HG03432 (cell line): ENCODE measurements at regions not wholly inside any gene's neighbourhood (a gene's known extent, or its start where the extent isn't known, plus 50 kb on each side); places are given as distances from the start of the nearest gene placed in this dataset.

Source experiments
- ATAC-seq: cut with Tn5 transposase; IDR thresholded peaks from one replicate; pipeline ENCODE4 v1.9.1; 2021; ENCODE audit warnings: mild to moderate bottlenecking, moderate library complexity; ENCODE audit not compliant: unreplicated experiment

DNA sequence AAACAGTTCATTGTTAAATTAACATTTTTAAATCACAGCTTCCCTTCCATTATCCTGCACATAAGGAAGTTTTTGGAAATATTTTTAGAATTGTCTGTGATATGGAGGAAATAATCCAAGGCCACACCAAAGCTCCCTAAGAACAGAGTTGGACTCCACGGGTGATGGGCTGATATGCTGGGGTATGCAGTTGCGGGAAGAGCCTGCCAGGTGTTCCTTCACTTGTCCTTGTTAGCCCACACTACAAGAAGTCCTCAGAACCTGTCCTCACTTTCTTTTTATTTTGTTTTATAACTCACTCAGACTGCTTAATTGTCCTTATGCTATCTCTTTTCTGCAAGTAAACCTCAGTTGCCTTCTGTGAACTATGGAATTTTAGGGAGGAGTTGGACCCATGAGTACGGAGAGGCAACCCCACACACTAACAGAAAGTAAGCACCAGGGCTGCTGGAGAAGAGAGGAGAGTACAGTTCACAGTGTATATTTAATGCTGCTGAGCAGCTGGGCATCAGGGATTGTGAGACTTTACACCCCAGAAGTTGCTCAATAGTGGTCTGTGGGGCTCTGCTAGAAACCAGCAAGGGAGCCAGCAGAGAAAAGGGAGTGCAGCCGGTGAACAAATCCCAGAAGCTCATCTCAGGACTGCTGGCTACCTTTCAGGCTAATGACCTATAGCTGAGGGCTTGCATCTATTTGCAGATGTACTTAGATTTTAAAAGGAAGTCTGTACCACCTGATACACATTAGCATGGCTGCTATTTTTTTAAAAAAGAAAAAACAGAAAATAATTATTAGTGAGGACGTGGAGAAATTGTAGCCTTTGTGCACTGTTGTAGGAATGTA, 64.6 kb upstream of the FOXN2 start:
- ATAC-seq: peak; percentile 41

GRCh38 chr2:48250474-48250844, 64.0 kb upstream of the FOXN2 start:
- ATAC-seq: no peak

DNA sequence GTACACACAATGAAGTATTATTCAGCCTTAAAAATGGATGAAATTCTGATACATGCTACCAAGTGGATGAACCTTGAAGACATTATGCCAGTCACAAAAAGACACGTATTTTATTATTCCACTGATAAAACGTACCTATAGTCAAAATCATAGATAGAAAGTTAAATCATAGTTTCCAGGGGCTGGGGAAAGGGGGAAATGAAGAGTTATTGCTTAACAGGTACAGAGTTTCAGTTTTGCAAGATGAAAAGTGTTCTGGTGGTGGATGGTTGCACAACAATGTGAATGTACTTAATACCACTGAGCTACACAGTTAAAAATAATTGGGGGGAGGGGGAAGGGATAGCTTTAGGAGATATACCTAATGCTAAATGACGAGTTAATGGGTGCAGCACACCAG, 63.5 kb upstream of the FOXN2 start:
- ATAC-seq: peak; percentile 62

DNA sequence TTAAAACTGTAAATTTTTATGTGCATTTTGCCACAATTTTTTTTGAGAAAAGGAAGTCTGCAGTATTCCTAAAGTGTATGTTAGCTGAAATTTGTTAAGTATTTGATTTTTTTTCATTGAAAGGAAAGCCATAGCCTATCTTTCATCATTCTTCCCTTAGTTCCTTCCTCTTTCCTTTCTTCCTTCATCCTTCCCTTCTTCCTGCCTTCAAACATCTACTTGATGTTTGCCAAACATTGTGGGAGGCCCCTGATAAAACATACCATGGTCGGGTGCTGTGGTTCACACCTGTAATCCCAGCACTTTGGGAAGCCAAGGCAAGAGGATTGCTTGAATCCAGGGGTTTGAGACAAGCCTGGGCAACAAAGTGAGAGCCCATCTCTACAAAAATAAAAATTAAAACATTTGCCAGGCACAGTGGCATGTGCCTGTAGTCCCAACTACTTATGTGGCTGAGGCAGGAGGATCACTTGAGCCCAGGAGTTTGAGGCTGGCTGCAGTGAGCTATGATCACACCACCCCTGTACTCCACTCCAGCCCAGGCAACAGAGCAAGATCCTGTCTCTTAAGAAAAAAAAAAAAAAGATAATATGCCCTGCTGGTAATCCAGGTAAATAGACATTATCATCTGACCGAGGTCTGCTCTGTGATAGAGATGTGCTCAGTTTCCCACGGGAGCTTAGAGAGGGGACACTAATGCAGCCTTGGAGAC, 62.9 kb upstream of the FOXN2 start:
- no peak for ATAC-seq

DNA sequence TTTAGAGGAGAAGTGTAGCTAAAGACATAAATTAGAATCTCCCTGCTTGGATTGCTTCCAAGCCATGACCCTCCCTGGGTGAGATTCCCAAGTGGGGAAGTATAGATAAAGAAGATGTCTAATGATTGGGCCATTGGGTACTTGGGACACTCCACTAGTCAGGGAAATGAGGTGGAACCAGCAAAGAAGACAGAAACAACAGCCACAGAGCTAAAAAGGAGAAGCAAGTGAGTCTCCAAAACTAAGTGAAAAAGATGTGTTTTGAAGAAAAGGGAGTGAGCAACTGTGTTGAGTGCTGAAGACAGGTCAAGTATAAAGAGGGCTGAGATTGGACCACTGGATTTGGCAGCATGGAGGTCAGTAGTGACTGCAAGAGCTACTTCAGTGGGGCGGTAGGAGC, 61.2 kb upstream of the FOXN2 start:
- ATAC-seq: no peak

- ATAC-seq: no peak
Observed at GRCh38 chr2:48254839-48255238, 59.6 kb upstream of the FOXN2 start.

DNA sequence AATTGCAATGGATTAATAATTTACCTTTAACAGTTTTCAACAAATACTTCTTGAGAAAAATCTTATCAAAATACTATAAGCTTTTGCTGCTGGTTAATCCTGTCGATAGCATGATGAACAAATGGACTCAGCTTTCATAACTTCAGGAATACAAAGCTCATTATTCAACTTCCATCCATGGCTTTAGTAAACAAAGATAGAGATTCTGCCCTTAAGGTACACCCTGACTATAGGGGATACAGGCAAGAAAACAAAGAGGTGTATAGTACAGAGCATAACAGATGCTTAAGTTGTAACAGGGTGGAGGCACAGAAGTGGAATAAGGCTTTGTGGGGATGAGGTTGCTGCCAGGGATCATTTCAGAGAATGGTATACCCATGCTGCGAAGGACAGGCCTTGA, 57.0 kb upstream of the FOXN2 start:
- ATAC-seq: no peak

DNA sequence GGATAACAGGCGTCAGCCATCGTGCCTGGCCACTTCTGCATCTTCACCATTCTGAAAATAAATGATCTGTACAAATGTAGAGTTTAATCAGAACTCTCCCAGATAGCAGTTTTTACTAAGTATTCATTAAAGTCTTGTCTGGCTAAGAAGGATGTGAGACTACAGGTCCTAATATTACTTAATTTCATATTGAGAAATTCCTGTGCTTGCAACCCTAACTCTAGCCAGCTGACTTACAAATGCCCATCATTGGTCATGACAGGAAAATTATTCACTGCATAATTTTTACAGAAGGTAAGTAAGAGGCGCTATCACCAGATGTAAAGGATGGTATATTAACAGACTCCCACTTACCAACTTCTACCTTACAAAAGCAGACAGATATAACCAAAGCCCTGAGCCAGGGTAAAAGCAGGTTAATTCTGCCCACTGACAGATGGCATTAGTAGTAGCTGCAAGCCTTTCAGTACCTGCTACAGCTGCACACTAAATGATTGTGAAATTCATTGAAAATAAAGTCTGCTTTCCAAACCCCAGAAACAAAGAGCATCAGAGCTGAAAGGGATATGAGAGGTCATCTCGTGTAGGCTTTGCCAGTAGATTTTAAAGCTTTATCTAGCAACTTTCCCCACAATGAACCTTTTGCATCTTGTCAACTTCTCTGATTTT, 55.9 kb upstream of the FOXN2 start:
- ATAC-seq: no peak

DNA sequence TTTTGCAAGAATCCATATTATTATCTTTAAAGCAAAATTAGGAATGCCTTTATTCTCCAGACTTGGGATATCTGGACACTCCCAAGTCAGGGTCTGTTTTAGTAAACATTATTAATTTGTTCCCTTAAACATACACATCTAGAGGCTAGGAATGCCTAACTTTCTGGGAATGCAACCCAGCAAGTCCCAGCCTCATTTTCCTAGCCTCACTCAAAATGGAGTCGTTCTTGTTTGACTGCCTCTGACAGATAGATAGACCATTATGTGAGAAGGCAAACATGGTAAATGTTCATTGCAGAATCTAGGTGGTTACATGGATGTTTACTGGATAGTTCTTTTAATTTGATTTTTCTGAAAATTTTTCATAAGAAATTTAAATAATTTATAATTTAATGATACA, 54.7 kb upstream of the FOXN2 start:
- no peak for ATAC-seq

DNA sequence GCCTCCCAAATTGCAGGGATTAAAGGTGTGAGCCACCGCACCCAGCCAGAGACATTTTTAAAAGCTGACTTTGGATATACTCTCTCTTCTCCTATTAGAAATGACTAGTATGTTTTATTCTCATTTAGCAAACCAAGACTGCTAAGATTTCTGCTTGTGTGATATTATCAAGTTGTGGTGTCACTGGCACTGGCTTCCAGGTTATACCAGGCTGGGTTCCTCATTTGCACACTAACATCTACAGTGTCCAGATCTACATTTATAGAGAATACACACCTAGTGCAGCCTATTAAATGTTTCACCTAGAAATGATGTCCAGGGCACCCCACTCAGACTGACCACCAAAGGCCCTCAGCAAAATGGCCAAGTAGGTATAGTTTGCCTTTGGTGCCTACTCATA, 49.9 kb upstream of the FOXN2 start:
- ATAC-seq: no peak
